H9 (cell line): ENCODE measurements at regions not wholly inside any gene's neighbourhood (a gene's known extent, or its start where the extent isn't known, plus 50 kb on each side); places are given as distances from the start of the nearest gene placed in this dataset.
"Not testable (repeated sequence)": the region's sequence is repeated elsewhere in the genome, so short reads cannot be mapped to it uniquely, and the experiment has no call there.

ENCODE experiments used
- DNase-seq: peaks from one replicate; pipeline ENCODE4 v3.0.0-alpha.2; 2017
- H2AFZ ChIP-seq: one replicate; pipeline ENCODE4 v1.6.1; 2013; ENCODE audit warnings: mild to moderate bottlenecking, low read length, control low read depth, moderate library complexity
- H2AK5ac ChIP-seq: 2 replicates; pipeline ENCODE4 v1.6.1; 2013; ENCODE audit warnings: low read length, control low read depth, mixed read lengths; ENCODE audit not compliant: insufficient read length
- H2BK120ac ChIP-seq: one replicate; pipeline ENCODE4 v1.6.1; 2013; ENCODE audit warnings: low read depth, mild to moderate bottlenecking, low read length, control low read depth, inconsistent platforms; ENCODE audit not compliant: poor library complexity, severe bottlenecking
- H2BK12ac ChIP-seq: 2 replicates; pipeline ENCODE4 v1.6.1; 2013; ENCODE audit warnings: low read length, control low read depth, mixed read lengths, low read depth; ENCODE audit not compliant: insufficient read length
- H2BK15ac ChIP-seq: 2 replicates; pipeline ENCODE4 v1.6.1; 2013; ENCODE audit warnings: low read depth, low read length, control low read depth
- H2BK20ac ChIP-seq: one replicate; pipeline ENCODE4 v1.6.1; 2013; ENCODE audit warnings: low read depth, mild to moderate bottlenecking, low read length, control low read depth, inconsistent platforms; ENCODE audit not compliant: poor library complexity, severe bottlenecking
- H2BK5ac ChIP-seq: 2 replicates; pipeline ENCODE4 v1.6.1; 2013; ENCODE audit warnings: low read length, control low read depth, mixed read lengths; ENCODE audit not compliant: insufficient read length
- H3K14ac ChIP-seq: 2 replicates; pipeline ENCODE4 v1.6.1; 2013; ENCODE audit warnings: low read length, control low read depth; ENCODE audit not compliant: insufficient read depth
- H3K18ac ChIP-seq: 2 replicates; pipeline ENCODE4 v1.6.1; 2013; ENCODE audit warnings: low read depth, mild to moderate bottlenecking, mixed read lengths, low read length, control low read depth; ENCODE audit not compliant: insufficient read length
- H3K23ac ChIP-seq: 2 replicates; pipeline ENCODE4 v1.6.1; 2013; ENCODE audit warnings: low read length, control low read depth, mixed read lengths, low read depth; ENCODE audit not compliant: insufficient read length
- H3K23me2 ChIP-seq: 2 replicates; pipeline ENCODE4 v1.6.1; 2013; ENCODE audit warnings: low read depth, mild to moderate bottlenecking, mixed read lengths, low read length, control low read depth; ENCODE audit not compliant: insufficient read length, poor library complexity, severe bottlenecking
- H3K27ac ChIP-seq: 2 replicates; pipeline ENCODE4 v1.5.1; 2013; ENCODE audit warnings: low read length, control low read depth, mixed read lengths, low read depth; ENCODE audit not compliant: insufficient read length
- H3K27me3 ChIP-seq: 2 replicates; pipeline ENCODE4 v1.6.1; 2013; ENCODE audit warnings: low read length, control low read depth, inconsistent platforms; ENCODE audit not compliant: insufficient read depth
- H3K4ac ChIP-seq: 2 replicates; pipeline ENCODE4 v1.6.1; 2013; ENCODE audit warnings: low read depth, mild to moderate bottlenecking, control low read depth, inconsistent platforms, low read length, moderate library complexity
- H3K4me1 ChIP-seq: 2 replicates; pipeline ENCODE4 v1.6.1; 2013; ENCODE audit warnings: low read length, control low read depth, inconsistent platforms; ENCODE audit not compliant: insufficient read depth
- H3K4me2 ChIP-seq: 2 replicates; pipeline ENCODE4 v1.6.1; 2013; ENCODE audit warnings: low read length, control low read depth, mixed read lengths; ENCODE audit not compliant: insufficient read length, insufficient read depth
- H3K56ac ChIP-seq: 2 replicates; pipeline ENCODE4 v1.6.1; 2013; ENCODE audit warnings: low read depth, mild to moderate bottlenecking, mixed read lengths, low read length, control low read depth; ENCODE audit not compliant: insufficient read length
- H3K79me1 ChIP-seq: 2 replicates; pipeline ENCODE4 v1.6.1; 2013; ENCODE audit warnings: low read depth, mild to moderate bottlenecking, moderate library complexity, low read length, control low read depth, inconsistent platforms; ENCODE audit not compliant: insufficient read depth, poor library complexity, severe bottlenecking
- H3K79me2 ChIP-seq: 2 replicates; pipeline ENCODE4 v1.6.1; 2013; ENCODE audit warnings: low read length, control low read depth, inconsistent platforms; ENCODE audit not compliant: insufficient read depth
- H3K9ac ChIP-seq: 2 replicates; pipeline ENCODE4 v1.6.1; 2013; ENCODE audit warnings: low read length, control low read depth, mixed read lengths; ENCODE audit not compliant: insufficient read length; ENCODE audit errors: extremely low read depth
- H3K9me3 ChIP-seq: one replicate; pipeline ENCODE4 v1.6.1; 2013; ENCODE audit warnings: low read depth, low read length, inconsistent platforms; ENCODE audit not compliant: control insufficient read depth
- H3T11ph ChIP-seq: one replicate; pipeline ENCODE4 v1.6.1; 2013; ENCODE audit warnings: mild to moderate bottlenecking, low read length, control low read depth, inconsistent platforms
- H4K20me1 ChIP-seq: one replicate; pipeline ENCODE4 v1.6.1; 2013; ENCODE audit not compliant: control insufficient read depth, insufficient read length, insufficient read depth
- H4K5ac ChIP-seq: 2 replicates; pipeline ENCODE4 v1.6.1; 2013; ENCODE audit warnings: low read depth, mild to moderate bottlenecking, mixed read lengths, low read length, control low read depth; ENCODE audit not compliant: insufficient read length
- H4K8ac ChIP-seq: replicated peaks from 2 replicates; pipeline ENCODE4 v1.6.1; 2013; ENCODE audit warnings: low read length, control low read depth, mixed read lengths, low read depth; ENCODE audit not compliant: insufficient read length
- H4K91ac ChIP-seq: 2 replicates; pipeline ENCODE4 v1.6.1; 2013; ENCODE audit warnings: low read depth, mild to moderate bottlenecking, moderate library complexity, mixed read lengths, low read length, control low read depth; ENCODE audit not compliant: insufficient read length
- H3K27ac Mint-ChIP-seq, 3 experiments: 2 replicates in 2 of 3; 3 replicates in 1 of 3; pipeline ENCODE4 v1.8.0; 2020 to 2021; ENCODE audit warnings: mixed read lengths in 3 of 3, mild to moderate bottlenecking in 1 of 3, moderate library complexity in 1 of 3
- H3K27me3 Mint-ChIP-seq: 2 replicates; pipeline ENCODE4 v1.8.0; 2021; ENCODE audit warnings: low read depth, mild to moderate bottlenecking, moderate library complexity, mixed read lengths
- H3K36me3 Mint-ChIP-seq, 3 experiments: 2 replicates in 2 of 3; 3 replicates in 1 of 3; pipeline ENCODE4 v1.8.0; 2020 to 2021; ENCODE audit warnings: low read depth in 3 of 3, mixed read lengths in 3 of 3; ENCODE audit not compliant: insufficient read depth in 1 of 3
- H3K4me1 Mint-ChIP-seq, 2 experiments: 2 replicates each; pipeline ENCODE4 v1.8.0; 2020; ENCODE audit warnings: mixed read lengths in 2 of 2
- H3K4me3 Mint-ChIP-seq, 2 experiments: 2 replicates in 1 of 2; 3 replicates in 1 of 2; pipeline ENCODE4 v1.8.0; 2020 to 2021; ENCODE audit warnings: mild to moderate bottlenecking in 2 of 2, mixed read lengths in 2 of 2, moderate library complexity in 1 of 2
- H3K9me3 Mint-ChIP-seq, 2 experiments: 2 replicates in 1 of 2; 3 replicates in 1 of 2; pipeline ENCODE4 v1.8.0; 2020; ENCODE audit warnings: mild to moderate bottlenecking in 2 of 2, mixed read lengths in 2 of 2, moderate library complexity in 1 of 2
- WGBS: extraction: QIAGEN DNeasy Blood & Tissue Kit; methylation state at CpG from one replicate; pipeline ENCODE4 v1.1.7; 2013; ENCODE audit warnings: missing lambda C conversion rate, low lambda C conversion rate, mixed read lengths; ENCODE audit not compliant: insufficient read length; ENCODE audit errors: extremely low coverage; 5-methylcytosine and 5-hydroxymethylcytosine counted together

- H3K27ac Mint-ChIP-seq, H2BK5ac ChIP-seq, H3K23ac ChIP-seq, H2AK5ac ChIP-seq, H3K4me3 Mint-ChIP-seq, H3K14ac ChIP-seq, H2BK12ac ChIP-seq, H3K27ac ChIP-seq, H3K36me3 Mint-ChIP-seq, H3K4ac ChIP-seq, H3K4me1 ChIP-seq, H2BK15ac ChIP-seq, H3K27me3 ChIP-seq, H2BK120ac ChIP-seq, H3K9me3 ChIP-seq, H4K8ac ChIP-seq, H3K56ac ChIP-seq, H3K27me3 Mint-ChIP-seq, H4K91ac ChIP-seq, H2AFZ ChIP-seq, H3K79me2 ChIP-seq, H3K18ac ChIP-seq, H3K79me1 ChIP-seq, H3K9ac ChIP-seq, H4K20me1 ChIP-seq, H3K9me3 Mint-ChIP-seq, H3K23me2 ChIP-seq, DNase-seq, H3K4me2 ChIP-seq, H2BK20ac ChIP-seq, H4K5ac ChIP-seq, H3T11ph ChIP-seq: not testable (repeated sequence)
- peaks cover 6 to 11% of the 10 kb centered on the region in 2 experiments for H3K4me1 Mint-ChIP-seq
- WGBS = no CpG with 5 or more reads among the region's 5 CpGs
Measured at GRCh38 chr15:38799202-38799601, 234.6 kb upstream of the RASGRP1 start.
